Neural cell (in vitro differentiated cells): ENCODE measurements at regions not wholly inside any gene's neighbourhood (a gene's known extent, or its start where the extent isn't known, plus 50 kb on each side); places are given as distances from the start of the nearest gene placed in this dataset.

Experiments used
- H2AFZ ChIP-seq: fragments of 200-600, 300-800 bp; sonication (generic), shearing (Covaris generic); 2 replicates; pipeline ENCODE4 v1.6.0; 2014; ENCODE audit warnings: low read depth, mild to moderate bottlenecking, antibody characterized with exemption, low read length, moderate library complexity
- H3F3A ChIP-seq: fragments of 200-600 bp; shearing (Covaris generic); 2 replicates; pipeline ENCODE4 v1.6.1; 2016; ENCODE audit warnings: mild to moderate bottlenecking, moderate library complexity, mixed read lengths, antibody characterized with exemption, low read length; ENCODE audit not compliant: insufficient read depth, poor library complexity, severe bottlenecking
- H3K27ac ChIP-seq: fragments of 200-600, 300-800 bp; sonication (generic), shearing (Covaris generic); 2 replicates; pipeline ENCODE4 v1.5.1; 2014; ENCODE audit warnings: mild to moderate bottlenecking, low read length, moderate library complexity
- H3K27me3 ChIP-seq: fragments of 300-800, 200-600 bp; sonication (generic), shearing (Covaris generic); 2 replicates; pipeline ENCODE4 v1.6.0; 2014; ENCODE audit warnings: mild to moderate bottlenecking, low read depth, low read length, moderate library complexity; ENCODE audit not compliant: insufficient read depth
- H3K36me3 ChIP-seq: fragments of 300-800, 200-600 bp; sonication (generic), shearing (Covaris generic); 2 replicates; pipeline ENCODE4 v1.5.1; 2014; ENCODE audit warnings: mild to moderate bottlenecking, antibody characterized with exemption, low read length, moderate library complexity; ENCODE audit not compliant: insufficient read depth
- H3K4me2 ChIP-seq: fragments of 300-800, 200-600 bp; sonication (generic), shearing (Covaris generic); 2 replicates; pipeline ENCODE4 v1.6.0; 2014; ENCODE audit warnings: mild to moderate bottlenecking, low read length
- H3K4me3 ChIP-seq: fragments of 300-800, 200-600 bp; sonication (generic), shearing (Covaris generic); 2 replicates; pipeline ENCODE4 v1.5.1; 2014; ENCODE audit warnings: mild to moderate bottlenecking, low read length, moderate library complexity
- H3K79me2 ChIP-seq: fragments of 200-600 bp; shearing (Covaris generic); replicated peaks from 2 replicates; pipeline ENCODE4 v1.6.0; 2014; ENCODE audit warnings: mild to moderate bottlenecking, low read length, moderate library complexity; ENCODE audit not compliant: insufficient read depth
- H3K9ac ChIP-seq: fragments of 300-800, 200-600 bp; sonication (generic), shearing (Covaris generic); 2 replicates; pipeline ENCODE4 v1.6.1; 2016; ENCODE audit warnings: mild to moderate bottlenecking, low read length, mixed read lengths
- H3K9me2 ChIP-seq: fragments of 200-600 bp; shearing (Covaris generic); 2 replicates; pipeline ENCODE4 v1.6.1; 2016; ENCODE audit warnings: mild to moderate bottlenecking, low read length, mixed read lengths; ENCODE audit not compliant: insufficient read depth
- H3K9me3 ChIP-seq: fragments of 200-600, 300-800 bp; sonication (generic), shearing (Covaris generic); 2 replicates; pipeline ENCODE4 v1.6.1; 2016; ENCODE audit warnings: mild to moderate bottlenecking, mixed run types, low read length, moderate library complexity, mixed read lengths
- H4K20me1 ChIP-seq: fragments of 200-600 bp; shearing (Covaris generic); 2 replicates; pipeline ENCODE4 v1.6.1; 2016; ENCODE audit warnings: mild to moderate bottlenecking, mixed run types; ENCODE audit not compliant: insufficient read depth
- CTCF ChIP-seq: fragments of 450-650 bp; IDR thresholded peaks from 2 replicates; pipeline ENCODE4 v1.5.1; 2014; ENCODE audit warnings: antibody characterized with exemption, mild to moderate bottlenecking, moderate library complexity; ENCODE audit not compliant: poor library complexity, severe bottlenecking
- EP300 ChIP-seq: fragments of 450-650 bp; conservative IDR thresholded peaks from 2 replicates; pipeline ENCODE4 v1.6.1; 2014; ENCODE audit warnings: antibody characterized with exemption, mild to moderate bottlenecking, moderate library complexity; ENCODE audit not compliant: poor library complexity, severe bottlenecking
- EZH2 ChIP-seq: fragments of 200-600, 300-800 bp; shearing (Covaris generic), sonication (generic); IDR thresholded peaks from 2 replicates; pipeline ENCODE4 v1.6.1; 2014; ENCODE audit warnings: antibody characterized with exemption, low read length, borderline replicate concordance, mild to moderate bottlenecking; ENCODE audit not compliant: insufficient read depth, poor library complexity, severe bottlenecking
- MXI1 ChIP-seq: fragments of 450-650 bp; conservative IDR thresholded peaks from 2 replicates; pipeline ENCODE4 v1.6.1; 2014; ENCODE audit warnings: antibody characterized with exemption, mild to moderate bottlenecking; ENCODE audit not compliant: poor library complexity, severe bottlenecking
- POLR2AphosphoS5 ChIP-seq: IDR thresholded peaks from 2 replicates; pipeline ENCODE4 v1.6.1; 2012
- RAD21 ChIP-seq: fragments of 450-650 bp; conservative IDR thresholded peaks from 2 replicates; pipeline ENCODE4 v1.6.1; 2014; ENCODE audit warnings: antibody characterized with exemption, mild to moderate bottlenecking, moderate library complexity
- REST ChIP-seq: IDR thresholded peaks from 2 replicates; pipeline ENCODE4 v1.6.1; 2012; ENCODE audit warnings: borderline replicate concordance
- SMC3 ChIP-seq: fragments of 450-650 bp; conservative IDR thresholded peaks from 2 replicates; pipeline ENCODE4 v1.6.1; 2014; ENCODE audit warnings: antibody characterized with exemption, mild to moderate bottlenecking, moderate library complexity; ENCODE audit not compliant: poor library complexity
- TAF1 ChIP-seq: IDR thresholded peaks from 2 replicates; pipeline ENCODE4 v1.6.1; 2012; ENCODE audit warnings: low read depth

DNA sequence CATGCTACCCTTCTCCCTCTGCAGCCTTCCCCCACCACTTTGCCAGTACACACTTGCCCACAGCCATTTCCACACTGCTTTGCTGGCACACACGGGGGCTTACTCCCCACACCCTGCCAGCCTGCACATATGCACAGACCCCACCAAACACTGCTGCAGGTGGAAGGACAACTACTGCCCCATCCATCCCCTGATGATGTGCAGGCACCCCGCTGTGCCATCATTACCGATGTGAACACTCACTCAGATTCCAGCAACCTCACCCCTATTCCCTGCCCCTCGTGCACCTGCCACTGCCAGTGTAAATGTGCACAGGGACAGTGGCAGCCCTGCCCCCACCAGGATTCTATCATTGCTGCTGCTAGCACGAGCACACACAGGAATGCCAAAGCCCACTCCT is 1400.8 kb upstream of the DDX18 start:
- H3K9me2 ChIP-seq: no peaks in the 10 kb centered on the region
- H3F3A ChIP-seq: no peaks in the 10 kb centered on the region
- no peak overlapping the region for H3K27ac ChIP-seq
- peaks cover 8% of the 10 kb centered on the region for H3K9me3 ChIP-seq
- no peak overlapping the region for H3K9ac ChIP-seq
- TF ChIP-seq SMC3: no peak
- TF ChIP-seq MXI1: no peak
- no peak for TF ChIP-seq REST
- no peak for TF ChIP-seq EP300
- no peak overlapping the region for H3K4me2 ChIP-seq
- no peak overlapping the region for H2AFZ ChIP-seq
- no peaks in the 10 kb centered on the region for H3K79me2 ChIP-seq
- no peaks in the 10 kb centered on the region for H4K20me1 ChIP-seq
- no peaks in the 10 kb centered on the region for H3K36me3 ChIP-seq
- no peak overlapping the region for H3K4me3 ChIP-seq
- H3K27me3 ChIP-seq: no peaks in the 10 kb centered on the region

DNA sequence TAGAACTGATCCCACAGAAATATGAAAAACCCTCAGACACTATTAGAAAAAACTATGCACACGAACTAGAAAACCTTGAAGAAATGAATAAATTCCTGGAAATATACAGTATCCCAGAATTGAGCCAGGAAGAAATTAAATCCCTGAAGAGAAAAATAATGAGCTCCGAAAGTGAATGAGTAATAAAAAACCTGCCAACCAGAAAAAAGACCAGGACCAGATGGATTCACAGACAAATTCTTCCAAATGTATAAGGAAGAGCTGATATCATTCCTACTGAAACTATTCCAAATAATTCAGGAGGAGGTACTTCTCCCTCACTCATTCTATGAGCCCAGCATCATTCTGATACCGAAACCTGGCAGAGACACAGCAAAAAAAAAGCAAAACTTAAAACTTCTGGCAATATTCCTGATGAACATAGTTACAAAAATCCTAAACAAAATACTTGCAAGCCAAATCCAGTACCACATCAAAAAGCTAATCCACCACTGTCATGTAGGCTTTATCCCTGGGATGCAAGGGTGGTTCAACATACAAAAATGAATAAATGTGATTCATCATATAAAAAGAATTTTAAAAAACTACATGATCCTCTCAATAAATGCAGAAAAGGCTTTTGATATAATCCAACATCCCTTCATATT is 1397.6 kb upstream of the DDX18 start:
- Histone ChIP-seq H3K79me2 (no peaks in the 10 kb centered on the region), H2AFZ (no peak overlapping the region), H3K4me2 (no peak overlapping the region), H3K36me3 (no peaks in the 10 kb centered on the region), H3K4me3 (no peak overlapping the region), H3K9ac (no peak overlapping the region), H3K27ac (no peak overlapping the region), H3K9me3 (peaks cover 8% of the 10 kb centered on the region), H4K20me1 (no peaks in the 10 kb centered on the region), H3K9me2 (no peaks in the 10 kb centered on the region), H3K27me3 (no peaks in the 10 kb centered on the region), H3F3A (no peaks in the 10 kb centered on the region)
- TF ChIP-seq SMC3 (no peak), CTCF (no peak), EZH2 (no peak)

GRCh38 chr2:116435648-116436047 is 1378.8 kb upstream of the DDX18 start:
- no peak overlapping the region for H3K27ac ChIP-seq
- no peaks in the 10 kb centered on the region for H3K9me2 ChIP-seq
- TF ChIP-seq EZH2 (no peak), REST (no peak), TAF1 (no peak), MXI1 (no peak), SMC3 (no peak), EP300 (no peak), POLR2AphosphoS5 (no peak), CTCF (no peak), RAD21 (no peak)
- H4K20me1 ChIP-seq: no peaks in the 10 kb centered on the region
- no peak overlapping the region for H2AFZ ChIP-seq
- H3K79me2 ChIP-seq: no peaks in the 10 kb centered on the region
- no peaks in the 10 kb centered on the region for H3K27me3 ChIP-seq
- H3K36me3 ChIP-seq: no peaks in the 10 kb centered on the region
- no peaks in the 10 kb centered on the region for H3F3A ChIP-seq
- H3K4me3 ChIP-seq: no peak overlapping the region
- H3K9me3 ChIP-seq: no peaks in the 10 kb centered on the region
- no peak overlapping the region for H3K9ac ChIP-seq
- H3K4me2 ChIP-seq: no peak overlapping the region
